ENCODE measurements at regions not wholly inside any gene's neighbourhood (a gene's known extent, or its start where the extent isn't known, plus 50 kb on each side); places are given as distances from the start of the nearest gene placed in this dataset.

- H3K4me3 ChIP-seq (ENCODE audit: low read depth, low read length), result no peak overlapping the region
- no peak for DNase-seq (ENCODE audit: low read depth)
- TF ChIP-seq CTCF (conservative IDR thresholded peaks at IDR 0.05; ENCODE audit: low read depth, low read length), result no peak
Observed at GRCh38 chr1:73106931-73107330, 824.6 kb upstream of the NEGR1 start.

GRCh38 chr1:73105755-73106154, 823.4 kb upstream of the NEGR1 start:
- no peak for TF ChIP-seq CTCF (conservative IDR thresholded peaks at IDR 0.05; ENCODE audit: low read depth, low read length)
- no peak overlapping the region for H3K4me3 ChIP-seq (ENCODE audit: low read depth, low read length)
- DNase-seq (ENCODE audit: low read depth), result no peak

- TF ChIP-seq CTCF (conservative IDR thresholded peaks at IDR 0.05; ENCODE audit: low read depth, low read length), result no peak
- no peak for DNase-seq (ENCODE audit: low read depth)
- no peak overlapping the region for H3K4me3 ChIP-seq (ENCODE audit: low read depth, low read length)
Observed at GRCh38 chr1:73104749-73105148, 822.4 kb upstream of the NEGR1 start.

- no peak overlapping the region for H3K4me3 ChIP-seq (ENCODE audit: low read depth, low read length)
- TF ChIP-seq CTCF (conservative IDR thresholded peaks at IDR 0.05; ENCODE audit: low read depth, low read length), result no peak
- DNase-seq (ENCODE audit: low read depth), result no peak
Observed at GRCh38 chr1:73100216-73100615, 817.9 kb upstream of the NEGR1 start.

- DNase-seq (ENCODE audit: low read depth), result no peak
- no peak for TF ChIP-seq CTCF (conservative IDR thresholded peaks at IDR 0.05; ENCODE audit: low read depth, low read length)
- H3K4me3 ChIP-seq (ENCODE audit: low read depth, low read length), result no peak overlapping the region
Observed at GRCh38 chr1:73097917-73098316, 815.6 kb upstream of the NEGR1 start.

GRCh38 chr1:73096841-73097240, 814.5 kb upstream of the NEGR1 start:
- DNase-seq (ENCODE audit: low read depth), result no peak
- no peak for TF ChIP-seq CTCF (conservative IDR thresholded peaks at IDR 0.05; ENCODE audit: low read depth, low read length)
- no peak overlapping the region for H3K4me3 ChIP-seq (ENCODE audit: low read depth, low read length)

GRCh38 chr1:73092383-73092782, 810.0 kb upstream of the NEGR1 start:
- H3K4me3 ChIP-seq (ENCODE audit: low read depth, low read length), result no peak overlapping the region
- no peak for DNase-seq (ENCODE audit: low read depth)
- TF ChIP-seq CTCF (conservative IDR thresholded peaks at IDR 0.05; ENCODE audit: low read depth, low read length), result no peak
